ENCODE measurements at regions not wholly inside any gene's neighbourhood (a gene's known extent, or its start where the extent isn't known, plus 50 kb on each side); places are given as distances from the start of the nearest gene placed in this dataset.

- Histone ChIP-seq H3K4me3 (no peak overlapping the region), H3K27me3 (ENCODE audit: low read depth) (no peaks in the 10 kb centered on the region), H3K27ac (replicated peaks) (peak overlapping the region; percentile 22), H3K9me3 (replicated peaks) (no peaks in the 10 kb centered on the region), H3K4me1 (peaks cover 12% of the 10 kb centered on the region), H3K36me3 (no peaks in the 10 kb centered on the region)
- TF ChIP-seq, protein P1, sequence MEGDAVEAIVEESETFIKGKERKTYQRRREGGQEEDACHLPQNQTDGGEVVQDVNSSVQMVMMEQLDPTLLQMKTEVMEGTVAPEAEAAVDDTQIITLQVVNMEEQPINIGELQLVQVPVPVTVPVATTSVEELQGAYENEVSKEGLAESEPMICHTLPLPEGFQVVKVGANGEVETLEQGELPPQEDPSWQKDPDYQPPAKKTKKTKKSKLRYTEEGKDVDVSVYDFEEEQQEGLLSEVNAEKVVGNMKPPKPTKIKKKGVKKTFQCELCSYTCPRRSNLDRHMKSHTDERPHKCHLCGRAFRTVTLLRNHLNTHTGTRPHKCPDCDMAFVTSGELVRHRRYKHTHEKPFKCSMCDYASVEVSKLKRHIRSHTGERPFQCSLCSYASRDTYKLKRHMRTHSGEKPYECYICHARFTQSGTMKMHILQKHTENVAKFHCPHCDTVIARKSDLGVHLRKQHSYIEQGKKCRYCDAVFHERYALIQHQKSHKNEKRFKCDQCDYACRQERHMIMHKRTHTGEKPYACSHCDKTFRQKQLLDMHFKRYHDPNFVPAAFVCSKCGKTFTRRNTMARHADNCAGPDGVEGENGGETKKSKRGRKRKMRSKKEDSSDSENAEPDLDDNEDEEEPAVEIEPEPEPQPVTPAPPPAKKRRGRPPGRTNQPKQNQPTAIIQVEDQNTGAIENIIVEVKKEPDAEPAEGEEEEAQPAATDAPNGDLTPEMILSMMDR (IDR thresholded peaks at IDR 0.05; ENCODE audit: borderline replicate concordance): no peak
- DNase-seq: no peak
- intact Hi-C loops (cut with micrococcal nuclease): no loop called here
These were observed 835.4 kb upstream of the NR2F2 start for GRCh38 chr15:95494971-95495541.

GRCh38 chr15:95497634-95498033, 832.9 kb upstream of the NR2F2 start:
- Histone ChIP-seq H3K4me1 (peaks cover 12% of the 10 kb centered on the region), H3K9me3 (replicated peaks) (no peaks in the 10 kb centered on the region), H3K27ac (replicated peaks) (no peak overlapping the region), H3K36me3 (no peaks in the 10 kb centered on the region), H3K27me3 (ENCODE audit: low read depth) (no peaks in the 10 kb centered on the region), H3K4me3 (no peak overlapping the region)
- DNase-seq: no peak
- TF ChIP-seq, protein P1 (IDR thresholded peaks at IDR 0.05; ENCODE audit: borderline replicate concordance): no peak
- intact Hi-C loops (cut with micrococcal nuclease): no loop called here

DNA sequence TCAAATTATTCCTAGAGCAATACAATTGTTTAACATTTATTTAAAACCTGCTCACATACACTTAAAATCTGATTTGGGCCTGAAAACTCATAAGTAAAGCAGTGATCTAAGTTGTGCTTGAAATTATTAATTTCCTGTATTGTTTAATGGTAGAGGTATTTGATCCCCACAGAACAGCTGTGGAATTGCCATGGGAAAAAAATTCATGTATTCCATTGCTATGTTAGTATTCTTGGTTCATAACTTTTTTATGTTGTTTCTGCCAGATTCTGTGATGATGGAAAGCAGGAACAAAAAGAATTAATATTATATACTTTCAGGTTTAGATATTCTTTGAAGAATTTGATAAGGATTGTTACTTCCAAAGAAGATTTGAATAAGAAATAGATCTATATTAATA, 831.5 kb upstream of the NR2F2 start:
- TF ChIP-seq, protein P1 (IDR thresholded peaks at IDR 0.05; ENCODE audit: borderline replicate concordance): no peak
- no peak overlapping the region for H3K4me3 ChIP-seq
- no peaks in the 10 kb centered on the region for H3K36me3 ChIP-seq
- H3K9me3 ChIP-seq (replicated peaks): no peaks in the 10 kb centered on the region
- intact Hi-C loops (cut with micrococcal nuclease): no loop called here
- no peaks in the 10 kb centered on the region for H3K27me3 ChIP-seq (ENCODE audit: low read depth)
- H3K27ac ChIP-seq (replicated peaks): peak overlapping the region; percentile 69
- peaks cover 12% of the 10 kb centered on the region for H3K4me1 ChIP-seq
- DNase-seq: no peak

GRCh38 chr15:95499397-95499796, 831.1 kb upstream of the NR2F2 start:
- Histone ChIP-seq H3K27ac (replicated peaks) (peak overlapping the region; percentile 69), H3K4me1 (peaks cover 12% of the 10 kb centered on the region), H3K4me3 (no peak overlapping the region), H3K36me3 (no peaks in the 10 kb centered on the region), H3K27me3 (ENCODE audit: low read depth) (no peaks in the 10 kb centered on the region), H3K9me3 (replicated peaks) (no peaks in the 10 kb centered on the region)
- TF ChIP-seq, protein P1 (IDR thresholded peaks at IDR 0.05; ENCODE audit: borderline replicate concordance): no peak
- intact Hi-C loops (cut with micrococcal nuclease): no loop called here
- DNase-seq: no peak

DNA sequence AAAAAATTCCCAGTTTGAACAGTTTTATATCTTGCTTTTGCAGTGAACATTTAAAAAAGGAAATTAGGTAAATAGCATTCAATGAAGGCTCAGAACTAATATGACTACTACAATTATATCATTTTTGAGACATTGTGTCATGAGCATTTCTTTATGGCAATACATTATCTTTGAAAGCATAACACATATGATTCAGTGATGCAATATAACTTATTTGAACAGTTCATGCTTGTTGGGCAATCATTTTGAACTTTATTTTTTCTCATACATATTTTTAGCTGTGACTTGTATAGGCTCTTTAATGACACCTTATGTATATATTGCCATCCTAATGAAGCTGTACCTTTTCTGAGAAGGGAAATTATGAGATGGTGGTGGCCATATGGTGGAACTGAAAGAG, 828.6 kb upstream of the NR2F2 start:
- intact Hi-C loops (cut with micrococcal nuclease): no loop called here
- Histone ChIP-seq H3K36me3 (no peaks in the 10 kb centered on the region), H3K27ac (replicated peaks) (no peak overlapping the region), H3K4me1 (peaks cover 12% of the 10 kb centered on the region), H3K27me3 (ENCODE audit: low read depth) (no peaks in the 10 kb centered on the region), H3K4me3 (no peak overlapping the region), H3K9me3 (replicated peaks) (no peaks in the 10 kb centered on the region)
- DNase-seq: no peak
- TF ChIP-seq, protein P1 (IDR thresholded peaks at IDR 0.05; ENCODE audit: borderline replicate concordance): no peak

All from left ventricle myocardium inferior (tissue), 1 donor.